Body of pancreas (tissue), 4 donors: ENCODE measurements at regions not wholly inside any gene's neighbourhood (a gene's known extent, or its start where the extent isn't known, plus 50 kb on each side); places are given as distances from the start of the nearest gene placed in this dataset.

Experiments
- ATAC-seq: fragments of 150-250 bp; one replicate; pipeline ENCODE4 v1.9.1; 2016
- DNase-seq, 4 donors: peaks; one replicate each; pipeline ENCODE4 v3.0.0-alpha.2; 2019
- H3K27ac ChIP-seq, 4 donors: fragments of 200-600 bp; sonication (generic); 1 replicate in 3 of 4; 2 replicates in 1 of 4; pipeline versions ENCODE4 v1.5.1 to v1.6.1; 2016 to 2019; ENCODE audit warnings: mild to moderate bottlenecking in 1 of 4, mixed read lengths in 1 of 4, moderate library complexity in 1 of 4
- H3K27me3 ChIP-seq, 2 donors: fragments of 200-600 bp; sonication (generic); one replicate each; pipeline ENCODE4 v1.6.0; 2016; ENCODE audit warnings: mild to moderate bottlenecking in 1 of 2
- H3K36me3 ChIP-seq, 2 donors: fragments of 200-600 bp; sonication (generic); replicated peaks in 1 of 2; 2 replicates each; pipeline ENCODE4 v1.5.1; 2016; ENCODE audit warnings: low read depth in 2 of 2; ENCODE audit not compliant: insufficient read depth in 1 of 2
- H3K4me1 ChIP-seq: fragments of 200-600 bp; sonication (generic); one replicate; pipeline ENCODE4 v1.6.0; 2016
- H3K4me3 ChIP-seq, 2 donors: fragments of 200-600 bp; sonication (generic); 1 replicate in 1 of 2; 2 replicates in 1 of 2; pipeline ENCODE4 v1.5.1; 2016 to 2019
- H3K9me3 ChIP-seq, 3 donors: fragments of 200-600 bp; sonication (generic); 1 replicate in 2 of 3; 2 replicates in 1 of 3; pipeline ENCODE4 v1.5.1; 2016
- POLR2A ChIP-seq, 3 donors: fragments of 450-650 bp; IDR thresholded peaks; one replicate each; pipeline ENCODE4 v1.6.1; 2016; ENCODE audit warnings: antibody characterized with exemption in 3 of 3, mild to moderate bottlenecking in 2 of 3
- WGBS, 2 donors: methylation state at CpG; one replicate each; pipeline ENCODE4 v1.1.5; 2017; 5-methylcytosine and 5-hydroxymethylcytosine counted together
- intact Hi-C: fragments of 100-400 bp; cut with DNase I; formaldehyde crosslinking; loops from one replicate; pipeline ENCODE4 v1.15.1; 2023
- TF ChIP-seq, protein P1 (sequence below), 7 experiments: fragments of 450-650 bp in 4 of 7; fragments of 200-600 bp in 3 of 7; sonication (generic) in 3 of 7; IDR thresholded peaks; one replicate each; pipeline ENCODE4 v1.5.1; 2016 to 2019; ENCODE audit warnings: antibody characterized with exemption in 7 of 7

DNA sequence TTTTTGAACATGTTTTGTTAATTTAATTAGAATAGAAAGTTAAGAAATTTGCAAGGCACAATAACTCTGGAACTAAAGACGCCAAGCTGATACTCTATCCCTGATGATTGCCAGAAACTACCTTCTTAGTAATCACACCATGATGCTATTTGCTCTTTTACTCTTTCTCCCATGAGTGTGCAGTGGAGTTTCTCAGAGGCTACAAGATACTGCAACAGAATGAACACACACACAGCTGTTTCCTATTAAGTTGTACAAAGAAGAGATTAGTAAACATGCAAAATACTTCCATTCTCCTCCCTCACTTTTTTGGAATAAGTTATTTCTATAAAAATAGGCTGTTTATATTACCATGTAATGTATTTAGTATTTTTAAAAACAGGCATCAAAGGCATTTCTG lies 1367.5 kb downstream of the AACS start:
- TF ChIP-seq, protein P1, sequence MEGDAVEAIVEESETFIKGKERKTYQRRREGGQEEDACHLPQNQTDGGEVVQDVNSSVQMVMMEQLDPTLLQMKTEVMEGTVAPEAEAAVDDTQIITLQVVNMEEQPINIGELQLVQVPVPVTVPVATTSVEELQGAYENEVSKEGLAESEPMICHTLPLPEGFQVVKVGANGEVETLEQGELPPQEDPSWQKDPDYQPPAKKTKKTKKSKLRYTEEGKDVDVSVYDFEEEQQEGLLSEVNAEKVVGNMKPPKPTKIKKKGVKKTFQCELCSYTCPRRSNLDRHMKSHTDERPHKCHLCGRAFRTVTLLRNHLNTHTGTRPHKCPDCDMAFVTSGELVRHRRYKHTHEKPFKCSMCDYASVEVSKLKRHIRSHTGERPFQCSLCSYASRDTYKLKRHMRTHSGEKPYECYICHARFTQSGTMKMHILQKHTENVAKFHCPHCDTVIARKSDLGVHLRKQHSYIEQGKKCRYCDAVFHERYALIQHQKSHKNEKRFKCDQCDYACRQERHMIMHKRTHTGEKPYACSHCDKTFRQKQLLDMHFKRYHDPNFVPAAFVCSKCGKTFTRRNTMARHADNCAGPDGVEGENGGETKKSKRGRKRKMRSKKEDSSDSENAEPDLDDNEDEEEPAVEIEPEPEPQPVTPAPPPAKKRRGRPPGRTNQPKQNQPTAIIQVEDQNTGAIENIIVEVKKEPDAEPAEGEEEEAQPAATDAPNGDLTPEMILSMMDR (IDR thresholded peaks at IDR 0.05), result no peak
- no peak for TF ChIP-seq POLR2A (IDR thresholded peaks at IDR 0.05)
- 70 to 81% methylated on average over 1 of the region's 1 CpG for WGBS, 2 donors
- Histone ChIP-seq H3K4me1 (no peaks in the 10 kb centered on the region), H3K4me3 (no peak overlapping the region), H3K36me3 (no peaks in the 10 kb centered on the region), H3K9me3 (no peaks in the 10 kb centered on the region), H3K27me3 (no peaks in the 10 kb centered on the region), H3K27ac (no peak overlapping the region)
- no peak for DNase-seq
- intact Hi-C loops, result no loop called here
- no peak for ATAC-seq

DNA sequence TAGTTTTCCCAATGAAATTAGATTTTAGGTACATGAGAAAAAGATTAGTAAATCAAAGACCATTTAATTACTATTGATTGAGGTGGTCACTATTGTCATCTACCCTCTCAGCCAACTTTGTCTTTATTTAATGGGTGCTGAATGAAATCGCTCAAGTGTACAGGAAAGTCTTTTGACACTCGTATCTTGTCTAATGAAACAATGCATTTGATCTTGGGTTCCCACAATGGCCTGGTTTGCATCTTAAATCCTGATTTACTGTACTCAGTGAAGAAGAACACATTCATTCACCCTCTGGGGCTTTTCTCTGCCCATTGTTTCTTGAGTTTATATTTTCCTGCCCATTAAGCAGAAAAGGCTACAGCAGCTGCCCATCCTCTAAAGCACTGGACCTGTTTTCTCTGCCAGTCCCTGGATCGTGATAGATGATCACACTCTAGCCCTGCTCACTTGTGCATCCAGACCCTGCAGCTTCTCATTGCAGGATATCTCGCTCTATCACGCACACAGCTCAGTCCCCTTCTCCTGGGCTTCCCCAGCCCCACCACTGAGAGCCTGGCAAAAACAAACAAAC lies 1369.3 kb downstream of the AACS start:
- no peaks in the 10 kb centered on the region for H3K27me3 ChIP-seq
- intact Hi-C loops, result no loop called here
- no peak overlapping the region for H3K4me3 ChIP-seq
- no peaks in the 10 kb centered on the region for H3K9me3 ChIP-seq
- DNase-seq (no peak), ATAC-seq (no peak)
- TF ChIP-seq, protein P1 (IDR thresholded peaks at IDR 0.05), result no peak
- TF ChIP-seq POLR2A (IDR thresholded peaks at IDR 0.05), result no peak
- H3K36me3 ChIP-seq, result no peaks in the 10 kb centered on the region
- peaks cover 5% of the 10 kb centered on the region for H3K4me1 ChIP-seq
- no peak overlapping the region for H3K27ac ChIP-seq
- 79 to 94% methylated on average over 5 of the region's 5 CpGs for WGBS, 2 donors

DNA sequence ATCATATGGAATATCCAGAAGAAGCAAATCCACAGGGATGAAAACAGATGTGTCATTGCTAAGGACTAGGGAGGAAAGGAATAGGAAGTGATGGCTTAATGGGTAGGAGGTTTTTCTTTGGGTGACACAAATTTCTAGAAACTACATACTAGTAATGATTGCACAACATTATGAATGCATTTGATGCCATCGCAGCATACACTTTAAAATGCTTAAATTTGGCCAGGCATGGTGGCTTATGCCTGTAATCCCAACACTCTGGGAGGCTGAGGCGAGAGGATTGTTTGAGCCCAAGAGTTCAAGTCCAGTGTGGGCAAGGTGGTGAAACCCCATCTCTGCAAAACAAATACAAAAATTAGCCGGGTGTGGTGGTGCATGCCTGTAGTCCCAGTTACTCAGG lies 1370.8 kb downstream of the AACS start:
- Histone ChIP-seq H3K9me3 (no peaks in the 10 kb centered on the region), H3K4me1 (peaks cover 5% of the 10 kb centered on the region), H3K27me3 (no peaks in the 10 kb centered on the region), H3K27ac (no peak overlapping the region), H3K36me3 (no peaks in the 10 kb centered on the region), H3K4me3 (no peak overlapping the region)
- intact Hi-C loops, result no loop called here
- TF ChIP-seq, protein P1 (IDR thresholded peaks at IDR 0.05), result no peak
- no peak for TF ChIP-seq POLR2A (IDR thresholded peaks at IDR 0.05)
- no peak for ATAC-seq
- WGBS, 2 donors, result 87 to 88% methylated on average over 3 of the region's 3 CpGs
- DNase-seq, result no peak

DNA sequence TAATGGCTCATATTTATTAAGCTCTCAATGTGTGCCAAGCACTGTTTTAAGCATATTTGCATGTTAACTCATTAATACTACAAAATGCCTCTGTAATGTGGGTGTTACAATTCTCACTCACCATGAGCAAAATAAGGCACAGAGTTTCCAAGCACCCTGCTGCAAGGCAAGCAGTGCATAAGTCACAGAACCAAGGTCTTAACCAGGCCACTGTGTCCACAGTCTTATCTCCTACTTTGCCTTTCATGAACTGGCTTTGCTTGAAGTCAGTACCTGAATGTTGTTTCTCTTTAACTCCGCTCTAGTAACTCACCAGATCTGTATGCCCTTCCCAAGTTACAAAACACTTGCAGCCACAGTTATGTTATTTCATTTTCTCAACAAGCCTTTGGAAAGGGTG lies 1372.7 kb downstream of the AACS start:
- no peaks in the 10 kb centered on the region for H3K9me3 ChIP-seq
- H3K27ac ChIP-seq, result peak overlapping the region in 3 of 4 donors; percentile 44 to 69 (median 47)
- H3K4me1 ChIP-seq, result peaks cover 5% of the 10 kb centered on the region
- no peaks in the 10 kb centered on the region for H3K27me3 ChIP-seq
- peak; percentile 27 to 58 (median 55) for DNase-seq
- peak; percentile 81 for ATAC-seq
- no peak overlapping the region for H3K4me3 ChIP-seq
- peak in 1 of 3 donors; percentile 26 for TF ChIP-seq POLR2A (IDR thresholded peaks at IDR 0.05)
- TF ChIP-seq, protein P1 (IDR thresholded peaks at IDR 0.05), result no peak
- no peaks in the 10 kb centered on the region for H3K36me3 ChIP-seq
- 19 to 40% methylated on average over 1 of the region's 1 CpG for WGBS, 2 donors
- intact Hi-C loops, result no loop called here

- 78 to 90% methylated on average over 7 of the region's 7 CpGs for WGBS, 2 donors
- Histone ChIP-seq H3K9me3 (no peaks in the 10 kb centered on the region), H3K4me1 (no peaks in the 10 kb centered on the region), H3K27ac (no peak overlapping the region), H3K27me3 (no peaks in the 10 kb centered on the region), H3K4me3 (no peak overlapping the region), H3K36me3 (no peaks in the 10 kb centered on the region)
- DNase-seq, result no peak
- no peak for ATAC-seq
- TF ChIP-seq POLR2A (IDR thresholded peaks at IDR 0.05), result no peak
- TF ChIP-seq, protein P1 (IDR thresholded peaks at IDR 0.05), result no peak
- intact Hi-C loops, result no loop called here
Measured at GRCh38 chr12:126443977-126444376, 1378.7 kb downstream of the AACS start.
